IPS-18a (cell line): ENCODE measurements at regions not wholly inside any gene's neighbourhood (a gene's known extent, or its start where the extent isn't known, plus 50 kb on each side); places are given as distances from the start of the nearest gene placed in this dataset.
"Not testable (repeated sequence)": the region's sequence is repeated elsewhere in the genome, so short reads cannot be mapped to it uniquely, and the experiment has no call there.

Source experiments
- H3K27ac ChIP-seq: one replicate; pipeline ENCODE4 v1.5.1; 2013; ENCODE audit warnings: low read length
- H3K27me3 ChIP-seq: one replicate; pipeline ENCODE4 v1.6.1; 2013; ENCODE audit warnings: mild to moderate bottlenecking, low read length; ENCODE audit not compliant: control insufficient read depth, insufficient read depth
- H3K36me3 ChIP-seq: one replicate; pipeline ENCODE4 v1.6.1; 2013; ENCODE audit warnings: low read depth, low read length; ENCODE audit not compliant: control insufficient read depth
- H3K4me1 ChIP-seq: one replicate; pipeline ENCODE4 v1.6.1; 2013; ENCODE audit warnings: low read depth, low read length; ENCODE audit not compliant: control insufficient read depth
- H3K4me3 ChIP-seq: one replicate; pipeline ENCODE4 v1.5.1; 2013; ENCODE audit warnings: low read length
- H3K9ac ChIP-seq: one replicate; pipeline ENCODE4 v1.6.1; 2013; ENCODE audit warnings: mild to moderate bottlenecking, low read length, moderate library complexity
- H3K9me3 ChIP-seq: one replicate; pipeline ENCODE4 v1.6.1; 2013; ENCODE audit warnings: low read depth, low read length; ENCODE audit not compliant: control insufficient read depth

- Histone ChIP-seq H3K4me1 (peaks cover 9% of the 10 kb centered on the region), H3K9ac (no peak overlapping the region), H3K9me3 (no peaks in the 10 kb centered on the region), H3K27me3 (no peaks in the 10 kb centered on the region), H3K36me3 (no peaks in the 10 kb centered on the region), H3K27ac (no peak overlapping the region), H3K4me3 (no peak overlapping the region)
Observed at GRCh38 chr3:152146461-152146860, 122.3 kb upstream of the MBNL1 start.

- H3K36me3 ChIP-seq, result no peaks in the 10 kb centered on the region
- H3K4me3 ChIP-seq, result no peak overlapping the region
- H3K27me3 ChIP-seq, result no peaks in the 10 kb centered on the region
- peaks cover 9% of the 10 kb centered on the region for H3K4me1 ChIP-seq
- no peaks in the 10 kb centered on the region for H3K9me3 ChIP-seq
- H3K27ac ChIP-seq, result no peak overlapping the region
- H3K9ac ChIP-seq, result no peak overlapping the region
Observed at GRCh38 chr3:152147748-152148147, 121.0 kb upstream of the MBNL1 start.

GRCh38 chr3:152148579-152148978 lies 120.2 kb upstream of the MBNL1 start:
- Histone ChIP-seq H3K9me3 (no peaks in the 10 kb centered on the region), H3K27ac (no peak overlapping the region), H3K9ac (no peak overlapping the region), H3K36me3 (no peaks in the 10 kb centered on the region), H3K27me3 (no peaks in the 10 kb centered on the region), H3K4me3 (no peak overlapping the region), H3K4me1 (peaks cover 9% of the 10 kb centered on the region)

- Histone ChIP-seq H3K36me3 (no peaks in the 10 kb centered on the region), H3K27ac (no peak overlapping the region), H3K27me3 (no peaks in the 10 kb centered on the region), H3K4me1 (peaks cover 9% of the 10 kb centered on the region), H3K9me3 (no peaks in the 10 kb centered on the region), H3K4me3 (no peak overlapping the region), H3K9ac (no peak overlapping the region)
Observed at GRCh38 chr3:152149832-152150231, 118.9 kb upstream of the MBNL1 start.

- H3K4me3 ChIP-seq, result no peak overlapping the region
- no peaks in the 10 kb centered on the region for H3K27me3 ChIP-seq
- no peak overlapping the region for H3K27ac ChIP-seq
- H3K9ac ChIP-seq, result no peak overlapping the region
- no peaks in the 10 kb centered on the region for H3K36me3 ChIP-seq
- H3K9me3 ChIP-seq, result no peaks in the 10 kb centered on the region
- H3K4me1 ChIP-seq, result peaks cover 9% of the 10 kb centered on the region
Observed at GRCh38 chr3:152151216-152151876, 117.4 kb upstream of the MBNL1 start.

- H3K4me1 ChIP-seq, H3K27me3 ChIP-seq, H3K27ac ChIP-seq, H3K9me3 ChIP-seq, H3K36me3 ChIP-seq, H3K4me3 ChIP-seq, H3K9ac ChIP-seq: not testable (repeated sequence)
Observed at GRCh38 chr3:152151877-152152765, 116.6 kb upstream of the MBNL1 start.

- not testable (repeated sequence) for H3K27me3 ChIP-seq, H3K9me3 ChIP-seq, H3K4me1 ChIP-seq, H3K9ac ChIP-seq, H3K27ac ChIP-seq, H3K4me3 ChIP-seq, H3K36me3 ChIP-seq
Observed at GRCh38 chr3:152153115-152153514, 115.6 kb upstream of the MBNL1 start.

GRCh38 chr3:152155246-152156020 lies 113.3 kb upstream of the MBNL1 start:
- H3K27ac ChIP-seq, result no peak overlapping the region
- no peaks in the 10 kb centered on the region for H3K27me3 ChIP-seq
- H3K9ac ChIP-seq, result no peak overlapping the region
- H3K4me3 ChIP-seq, result no peak overlapping the region
- peaks cover 3% of the 10 kb centered on the region for H3K4me1 ChIP-seq
- H3K36me3 ChIP-seq, result no peaks in the 10 kb centered on the region
- H3K9me3 ChIP-seq, result no peaks in the 10 kb centered on the region

GRCh38 chr3:152156880-152157279 lies 111.8 kb upstream of the MBNL1 start:
- Histone ChIP-seq H3K9me3 (no peaks in the 10 kb centered on the region), H3K27me3 (no peaks in the 10 kb centered on the region), H3K27ac (no peak overlapping the region), H3K36me3 (no peaks in the 10 kb centered on the region), H3K4me3 (no peak overlapping the region), H3K9ac (no peak overlapping the region), H3K4me1 (no peaks in the 10 kb centered on the region)

- H3K27me3 ChIP-seq, result no peaks in the 10 kb centered on the region
- H3K9ac ChIP-seq, result no peak overlapping the region
- no peak overlapping the region for H3K27ac ChIP-seq
- no peaks in the 10 kb centered on the region for H3K9me3 ChIP-seq
- H3K4me1 ChIP-seq, result no peaks in the 10 kb centered on the region
- H3K4me3 ChIP-seq, result no peak overlapping the region
- no peaks in the 10 kb centered on the region for H3K36me3 ChIP-seq
Observed at GRCh38 chr3:152157337-152157736, 111.4 kb upstream of the MBNL1 start.

- no peaks in the 10 kb centered on the region for H3K36me3 ChIP-seq
- no peaks in the 10 kb centered on the region for H3K4me1 ChIP-seq
- no peak overlapping the region for H3K27ac ChIP-seq
- H3K27me3 ChIP-seq, result no peaks in the 10 kb centered on the region
- H3K9me3 ChIP-seq, result no peaks in the 10 kb centered on the region
- H3K9ac ChIP-seq, result no peak overlapping the region
- no peak overlapping the region for H3K4me3 ChIP-seq
Observed at GRCh38 chr3:152159328-152159727, 109.4 kb upstream of the MBNL1 start.
